Kidney tubule cell (primary cell): ENCODE measurements at regions not wholly inside any gene's neighbourhood (a gene's known extent, or its start where the extent isn't known, plus 50 kb on each side); places are given as distances from the start of the nearest gene placed in this dataset.
"Not testable (repeated sequence)": the region's sequence is repeated elsewhere in the genome, so short reads cannot be mapped to it uniquely, and the experiment has no call there.

ENCODE experiments used
- DNase-seq: peaks from one replicate; pipeline ENCODE4 v3.0.0-alpha.2; 2018; ENCODE audit warnings: low spot score

DNA sequence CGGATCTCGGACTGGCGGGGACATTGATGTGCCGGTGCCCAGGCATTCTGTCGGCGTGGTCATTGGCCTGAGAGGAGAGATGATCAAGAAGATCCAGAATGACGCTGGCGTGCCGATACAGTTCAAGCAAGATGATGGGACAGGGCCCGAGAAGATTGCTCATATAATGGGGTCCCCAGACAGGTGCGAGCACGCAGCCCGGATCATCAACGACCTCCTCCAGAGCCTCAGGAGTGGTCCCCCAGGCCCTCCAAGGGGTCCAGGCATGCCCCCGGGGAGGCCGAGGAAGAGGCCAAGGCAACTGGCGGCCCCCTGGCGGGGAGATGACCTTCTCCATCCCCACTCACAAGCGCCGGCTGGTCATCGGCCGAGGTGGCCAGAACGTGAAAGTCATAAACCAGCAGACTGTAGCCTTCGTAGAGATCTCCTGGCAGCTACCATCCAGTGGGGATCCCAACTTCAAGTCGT, 106.5 kb upstream of the MTAP start:
- no peak for DNase-seq

DNA sequence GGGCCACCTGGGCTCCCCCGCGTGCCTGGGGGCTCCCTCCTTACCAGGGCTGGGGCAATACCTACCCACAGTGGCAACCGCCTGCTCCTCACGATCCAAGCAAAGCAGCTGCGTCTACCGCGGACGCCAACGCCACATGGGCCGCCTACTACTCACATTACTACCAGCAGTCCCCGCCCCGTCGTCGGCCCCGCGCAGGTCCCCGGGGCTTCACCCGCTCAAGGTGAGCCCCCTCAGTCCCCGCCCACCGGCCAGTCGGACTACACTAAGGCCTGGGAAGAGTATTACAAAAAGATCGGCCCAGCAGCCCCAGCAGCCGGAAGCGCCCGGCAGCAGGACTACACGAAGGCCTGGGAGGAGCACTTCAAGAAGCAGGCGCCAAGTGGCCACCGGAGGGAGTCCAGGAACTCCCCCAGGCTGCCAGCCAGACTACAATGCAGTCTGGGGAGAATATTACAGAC, 106.0 kb upstream of the MTAP start:
- DNase-seq: no peak

DNA sequence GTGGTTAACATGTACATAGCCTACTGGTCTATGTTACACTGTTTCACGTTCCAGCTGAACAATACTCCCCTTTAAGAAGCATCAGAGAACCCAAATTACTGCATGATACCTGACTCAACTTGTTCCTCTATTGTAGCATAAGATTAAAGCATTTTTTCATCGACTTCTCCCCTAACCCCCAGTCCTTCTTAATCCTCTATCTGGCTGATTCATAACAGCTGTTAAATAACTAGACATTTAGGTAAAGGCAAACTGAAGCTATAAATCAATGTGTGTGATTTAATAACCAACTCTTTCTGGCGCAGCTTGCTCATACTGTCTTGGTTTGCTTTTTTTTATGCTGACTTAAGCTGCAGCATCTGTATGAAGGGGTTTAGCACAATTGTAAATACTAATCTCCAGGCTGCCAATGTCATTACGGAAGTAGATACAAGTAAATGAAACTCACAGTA, 94.2 kb upstream of the MTAP start:
- no peak for DNase-seq

DNA sequence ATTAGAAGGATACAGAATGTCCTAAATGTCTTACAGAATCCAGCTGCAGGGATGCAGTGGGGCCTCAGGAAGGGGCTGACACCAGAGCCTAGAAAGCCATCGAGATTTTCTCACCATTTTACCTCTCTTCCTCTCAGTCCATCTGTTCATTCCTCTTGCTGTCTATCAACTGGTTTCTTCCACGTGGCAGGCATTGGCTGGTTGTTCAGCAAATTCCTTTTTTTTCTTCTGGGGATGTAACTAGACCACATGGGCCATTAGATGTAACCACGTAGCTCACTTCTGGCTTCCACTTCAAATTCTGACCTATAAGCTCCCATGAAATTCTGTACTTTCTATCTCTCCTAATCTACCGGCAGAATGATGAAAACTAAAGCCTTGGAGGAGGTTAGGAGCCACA, 93.6 kb upstream of the MTAP start:
- no peak for DNase-seq

DNA sequence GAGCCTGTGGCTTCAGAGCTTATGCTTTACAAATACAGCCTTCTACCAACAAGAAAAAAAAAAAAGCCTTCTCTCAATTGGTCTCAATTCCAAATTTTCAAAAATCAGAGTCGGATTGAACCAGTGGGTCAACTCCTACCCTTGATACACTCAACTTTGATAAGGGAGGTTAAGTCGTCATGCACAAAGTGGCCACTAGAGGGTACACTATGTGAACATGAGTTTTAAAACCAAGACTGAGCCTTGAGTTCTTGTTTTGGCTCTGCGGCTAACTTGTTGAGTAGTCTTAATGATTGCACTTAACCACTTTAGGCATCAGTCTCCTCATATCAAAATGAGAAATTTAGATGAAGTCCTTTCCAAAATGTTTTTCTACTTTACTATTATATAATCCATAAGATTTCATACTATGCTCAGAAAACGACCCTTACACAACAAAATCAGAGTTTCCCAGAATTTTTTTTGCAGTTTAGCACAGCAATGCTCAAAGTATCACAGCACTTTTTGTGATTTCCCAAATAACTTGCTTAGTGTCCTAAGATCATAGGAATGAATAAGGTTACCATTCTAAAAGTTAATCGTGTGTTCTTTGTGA, 92.9 kb upstream of the MTAP start:
- DNase-seq: peak; percentile 71

DNA sequence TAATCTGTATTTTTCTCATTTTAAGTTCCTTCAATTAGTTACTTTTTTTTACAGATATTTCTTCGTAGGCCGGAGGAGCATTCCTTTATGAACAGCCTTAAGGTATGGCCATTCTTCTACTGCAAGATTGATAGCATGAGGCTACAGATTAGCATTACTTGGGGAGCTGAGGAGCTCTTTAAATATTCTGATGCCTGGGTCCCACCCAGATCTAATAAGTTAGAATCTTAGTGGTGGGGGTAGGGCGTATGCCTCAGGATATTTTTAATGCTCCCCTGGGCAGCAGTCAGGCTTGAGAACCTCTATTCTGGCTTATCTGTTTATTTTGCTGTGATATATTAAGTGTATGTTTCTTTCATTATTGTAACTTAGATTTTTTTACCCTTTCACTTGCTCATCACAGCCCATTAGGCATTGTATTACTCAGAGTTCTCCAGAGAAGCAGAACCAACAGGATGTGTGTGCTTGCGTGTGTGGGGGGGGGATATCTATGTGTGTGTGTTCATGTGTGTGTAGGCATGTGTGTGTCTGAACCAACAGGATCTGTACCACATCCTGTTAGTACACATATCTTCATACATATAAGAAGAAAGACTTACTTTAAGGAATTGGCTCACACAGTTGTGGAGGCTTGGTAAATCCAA, 91.8 kb upstream of the MTAP start:
- peak; percentile 87 for DNase-seq

DNA sequence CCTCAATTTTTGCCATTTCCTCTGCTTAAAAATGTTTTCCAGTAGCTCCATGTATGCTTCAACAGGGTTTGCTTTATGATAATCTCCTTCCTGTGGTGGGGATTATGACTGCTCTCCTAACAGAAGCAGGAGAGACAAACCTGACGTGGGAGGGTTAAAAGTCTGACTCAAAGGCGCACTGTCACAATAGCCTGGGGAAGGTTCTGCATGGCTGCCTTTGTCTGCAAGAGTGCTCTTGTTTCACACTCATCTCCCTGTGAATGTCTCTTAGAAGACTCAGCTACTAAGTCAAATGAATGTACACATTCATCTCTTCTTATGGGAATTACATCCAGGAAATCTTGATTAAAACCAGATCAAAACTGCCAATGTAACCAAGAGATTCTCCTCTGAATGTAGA, 90.9 kb upstream of the MTAP start:
- DNase-seq: peak; percentile 92

DNA sequence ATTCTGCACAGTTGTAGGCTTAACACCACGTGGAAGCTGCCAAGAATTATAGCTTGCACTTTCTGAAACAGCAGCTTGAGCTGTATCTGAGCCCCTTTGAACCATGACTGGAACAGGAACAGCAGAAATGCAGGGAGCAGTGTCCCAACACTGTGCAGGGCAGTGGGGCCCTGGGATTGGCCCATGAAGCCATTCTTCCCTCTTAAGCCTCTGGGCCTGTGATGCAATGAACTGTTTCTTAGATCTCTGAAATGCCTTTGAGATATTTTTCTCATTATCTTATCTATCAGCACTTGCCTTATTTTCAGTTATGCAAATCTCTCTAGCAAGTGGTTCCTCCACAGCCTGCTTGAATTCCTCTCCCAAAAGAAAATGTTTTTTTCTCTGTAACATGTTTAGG, 87.0 kb upstream of the MTAP start:
- no peak for DNase-seq

DNA sequence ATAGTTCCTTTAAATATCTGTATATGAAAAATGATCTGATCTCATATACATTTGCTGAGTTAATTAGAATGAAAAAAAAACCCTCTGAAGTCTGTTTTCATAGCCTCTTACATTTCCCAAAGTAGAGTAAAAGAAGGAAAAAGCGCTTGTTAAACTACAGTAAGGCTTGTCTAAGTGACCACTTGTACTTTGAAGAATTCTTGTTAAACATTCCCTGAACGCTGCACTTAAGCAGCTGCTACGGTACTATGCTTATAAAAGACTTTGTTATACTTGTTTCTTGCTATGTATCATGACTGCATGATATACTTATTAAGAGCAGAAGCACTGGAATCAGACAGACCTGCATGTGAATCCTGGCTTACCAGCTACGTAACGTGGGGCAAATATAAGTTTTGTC, 81.7 kb upstream of the MTAP start:
- DNase-seq: no peak

DNA sequence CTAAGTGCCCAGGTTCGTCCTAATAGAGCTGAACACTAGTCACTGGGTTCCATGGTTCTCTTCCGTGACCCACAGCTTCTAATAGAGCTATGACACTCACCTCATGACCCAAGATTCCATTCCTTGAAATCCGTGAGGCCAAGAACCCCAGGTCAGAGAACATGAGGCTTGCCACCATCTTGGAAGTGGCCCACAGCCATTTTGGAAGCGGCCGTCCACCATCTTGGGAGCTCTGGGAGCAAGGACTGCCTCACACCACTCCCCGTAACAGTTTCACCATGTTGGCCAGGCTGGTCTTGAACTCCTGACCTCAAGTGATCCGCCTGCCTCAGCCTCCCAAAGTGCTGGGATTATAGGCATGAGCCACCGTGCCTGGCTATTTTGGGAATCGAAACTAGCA, 75.0 kb upstream of the MTAP start:
- DNase-seq: not testable (repeated sequence)

DNA sequence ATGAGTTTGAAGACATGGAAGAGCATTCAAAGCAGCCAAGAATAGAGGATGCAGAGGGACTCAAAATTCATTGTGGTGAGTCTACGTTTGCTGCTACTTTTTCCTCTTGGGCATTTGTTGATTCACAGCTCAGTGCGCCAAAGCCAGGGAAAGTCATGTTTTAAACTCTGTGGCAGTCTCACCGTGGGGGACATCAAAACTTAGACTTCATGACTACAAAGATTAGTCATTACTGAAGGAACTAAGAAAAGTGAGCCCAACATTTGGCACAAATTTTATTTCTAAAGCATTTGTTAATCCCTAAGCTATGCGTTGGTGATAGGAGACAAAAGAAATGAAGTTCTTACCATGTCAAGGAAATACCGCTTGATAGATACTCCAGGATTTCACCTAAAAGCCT, 73.7 kb upstream of the MTAP start:
- DNase-seq: peak; percentile 85

DNA sequence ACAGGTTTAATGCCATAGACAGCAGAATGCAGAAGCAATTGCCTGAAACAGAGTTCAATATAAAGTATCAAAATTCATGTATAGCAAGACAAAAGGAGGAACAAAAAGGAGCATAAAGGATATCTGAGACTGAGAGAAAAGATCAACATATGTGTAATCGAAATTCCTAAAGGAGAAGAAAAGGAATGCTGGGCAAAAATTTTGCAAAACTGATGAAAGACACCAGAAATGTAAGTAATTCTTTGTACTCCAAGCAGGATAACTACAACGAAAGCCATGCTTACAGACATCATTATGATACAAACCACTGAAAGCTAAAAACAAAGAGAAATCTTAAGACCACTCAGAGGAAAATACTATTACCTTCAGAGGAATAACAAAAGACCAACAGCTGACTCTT, 72.8 kb upstream of the MTAP start:
- no peak for DNase-seq

DNA sequence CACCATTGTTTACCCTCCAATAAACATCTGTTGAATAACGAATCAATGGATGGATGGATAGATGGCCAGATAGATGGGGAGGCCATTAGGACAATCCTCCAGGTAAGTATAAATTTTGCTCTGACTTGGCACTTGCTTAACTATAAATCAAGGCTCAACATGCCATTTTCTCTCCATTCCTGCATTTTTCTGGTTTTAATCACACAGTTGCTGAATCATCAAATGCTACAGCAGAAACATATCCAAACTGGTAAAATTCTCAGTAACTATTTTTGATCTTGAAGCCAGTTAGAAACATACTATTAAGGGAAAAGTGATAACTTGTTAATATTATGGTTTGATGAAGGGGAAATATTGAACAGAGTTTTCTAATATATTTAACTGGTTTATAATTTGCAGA, 71.5 kb upstream of the MTAP start:
- DNase-seq: no peak

DNA sequence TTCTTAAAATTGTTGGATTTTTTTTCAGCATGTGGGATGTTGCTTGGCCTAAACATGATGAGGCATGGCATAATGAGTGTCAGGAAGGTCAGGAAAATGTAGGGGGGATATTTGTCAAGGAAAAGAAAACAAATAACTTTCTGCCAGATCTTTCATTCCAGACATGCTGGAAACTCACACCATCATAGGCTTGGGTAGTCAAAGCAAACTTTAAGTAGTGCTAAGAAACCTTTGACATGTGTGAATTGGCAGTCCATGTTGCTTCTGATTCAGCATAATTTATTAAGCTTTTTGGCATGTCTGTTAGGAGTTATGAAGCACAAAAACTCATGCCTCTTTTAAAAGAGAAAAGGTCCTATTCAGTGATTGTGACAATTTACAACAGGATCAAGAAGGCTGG, 61.3 kb upstream of the MTAP start:
- peak; percentile 41 for DNase-seq

DNA sequence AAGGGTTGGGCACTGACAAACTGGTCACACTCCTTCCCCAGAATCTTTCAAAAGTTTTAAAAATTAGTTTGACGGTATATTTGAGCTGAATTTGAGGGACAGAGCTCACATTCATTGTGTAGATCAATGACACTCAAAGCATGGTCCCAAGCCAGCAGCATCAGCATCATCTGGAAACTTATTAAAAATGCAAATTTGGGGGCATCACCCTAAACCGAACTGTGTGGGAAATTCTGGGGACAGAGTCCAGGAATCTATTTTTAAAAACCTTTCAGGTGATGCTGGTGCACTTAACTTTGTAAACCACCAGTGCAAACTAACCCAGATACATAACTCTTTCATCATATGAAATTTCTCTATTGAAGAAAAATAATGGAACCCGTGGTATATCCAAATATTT, 58.1 kb upstream of the MTAP start:
- DNase-seq: no peak

DNA sequence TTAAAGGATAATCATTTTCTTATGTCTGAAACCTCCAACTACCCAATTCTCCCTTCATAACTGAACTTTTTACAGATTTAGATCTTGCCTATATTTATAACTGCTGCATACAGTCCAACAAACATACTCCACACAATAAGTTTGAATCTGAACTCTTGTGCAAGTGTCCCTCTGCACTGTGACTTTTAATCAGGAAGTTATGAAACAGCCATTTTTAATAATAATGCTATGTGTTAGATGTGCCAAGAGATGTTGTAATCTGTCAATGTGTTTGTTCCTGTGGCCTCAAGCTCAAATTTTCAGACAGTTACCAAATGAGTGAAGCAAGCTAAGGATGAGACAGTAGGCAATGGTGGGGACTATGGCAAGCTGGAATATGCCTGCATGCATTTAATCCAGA, 57.6 kb upstream of the MTAP start:
- DNase-seq: no peak

DNA sequence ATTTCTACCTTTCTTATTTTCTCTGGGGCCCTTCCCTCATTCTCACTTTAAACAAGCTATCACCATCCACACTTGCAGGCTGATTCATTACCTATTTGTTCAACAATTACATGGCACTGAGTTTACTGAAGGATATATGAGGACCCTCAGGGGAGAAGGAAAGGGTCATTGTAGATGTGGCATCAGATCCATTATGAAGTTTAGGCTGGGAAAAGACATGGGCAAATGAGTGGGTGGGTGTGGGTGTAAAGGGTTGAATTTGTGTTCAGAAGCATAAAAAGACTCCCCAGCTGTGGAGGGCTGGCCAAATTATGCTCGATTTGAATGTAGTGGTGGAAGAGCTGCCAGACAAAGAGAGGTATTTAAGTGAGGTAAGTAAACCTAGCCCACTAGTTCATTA, 55.9 kb upstream of the MTAP start:
- DNase-seq: no peak

DNA sequence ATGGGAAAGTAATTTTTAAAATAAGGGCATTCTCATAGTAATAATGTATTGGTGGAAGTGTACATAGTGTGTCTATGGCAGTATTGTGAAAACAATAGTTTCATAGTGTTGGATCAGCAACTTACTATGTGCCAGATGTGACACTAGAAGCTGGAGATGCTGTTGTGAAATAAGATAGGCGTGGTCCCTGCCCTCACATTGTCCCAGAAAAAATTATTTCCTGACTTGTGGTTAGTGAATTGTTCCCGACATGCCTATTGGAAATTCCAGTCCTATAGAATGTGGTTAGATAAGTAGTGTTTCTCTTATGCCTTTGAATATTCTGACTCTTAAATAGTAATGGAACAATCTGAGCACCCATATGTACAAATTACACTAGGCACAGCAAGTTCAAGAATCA, 55.3 kb upstream of the MTAP start:
- no peak for DNase-seq

DNA sequence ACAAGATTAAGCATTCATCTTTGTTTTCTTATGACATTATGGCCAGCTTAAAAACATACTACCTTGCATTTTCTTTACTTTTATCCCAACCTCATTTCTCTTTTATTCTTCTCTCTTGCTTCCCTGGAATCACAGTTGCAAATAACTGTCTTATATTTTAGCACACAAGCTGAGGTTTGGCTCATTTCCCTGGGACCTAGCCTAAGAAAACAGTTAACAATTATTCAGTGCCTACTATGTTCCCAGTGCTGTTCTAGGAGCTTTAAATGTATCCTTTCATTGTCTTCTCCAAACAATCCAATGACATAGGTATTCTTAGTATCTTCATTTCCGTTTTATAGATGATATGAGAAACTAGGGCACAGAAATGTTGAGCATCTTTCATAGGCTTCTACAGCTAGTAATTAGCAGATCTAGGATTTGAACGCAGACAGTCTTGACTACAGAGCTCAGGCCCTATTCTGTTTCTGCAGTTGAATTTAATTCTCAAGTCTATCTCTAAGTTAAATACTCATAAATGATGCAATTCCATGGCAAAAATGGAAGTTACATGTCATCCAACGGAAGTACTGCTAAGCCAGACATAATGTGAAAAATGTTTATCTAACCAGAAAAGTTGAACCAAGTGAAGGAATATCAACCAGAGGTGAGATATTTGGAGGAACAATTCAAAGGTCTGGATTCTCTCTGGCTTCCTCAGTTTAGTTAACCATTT, 52.3 kb upstream of the MTAP start:
- DNase-seq: no peak

DNA sequence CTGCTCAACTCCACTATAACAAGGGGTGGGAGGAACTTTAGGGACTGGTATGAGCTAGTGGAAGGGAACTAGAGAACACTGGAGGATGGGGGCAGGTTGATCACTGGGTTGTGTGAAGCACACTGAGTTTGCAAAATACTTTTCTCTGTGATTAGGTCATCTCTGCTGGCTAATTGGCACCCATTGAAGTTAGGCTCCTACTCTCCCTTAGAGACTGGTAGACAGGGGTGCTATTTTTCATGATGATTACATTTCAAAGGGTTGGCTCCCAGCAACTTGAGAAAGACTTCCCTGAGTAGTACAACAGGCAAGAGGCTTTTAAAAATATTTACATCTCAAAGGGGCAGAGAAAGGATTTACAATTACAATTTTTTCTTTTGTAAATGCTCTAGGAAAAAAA, 50.4 kb upstream of the MTAP start:
- DNase-seq: no peak
